ENCODE measurements at regions not wholly inside any gene's neighbourhood (a gene's known extent, or its start where the extent isn't known, plus 50 kb on each side); places are given as distances from the start of the nearest gene placed in this dataset.

GRCh38 chr12:13769966-13770365 lies 211.4 kb downstream of the GRIN2B start:
- H3K27ac ChIP-seq (ENCODE audit: low read length), result no peak overlapping the region
- H3K9me3 ChIP-seq (ENCODE audit: control insufficient read depth in 2 of 2, low read length in 2 of 2), result no peaks in the 10 kb centered on the region
- no peak overlapping the region for H3K4me3 ChIP-seq (ENCODE audit: low read length in 2 of 2)
- H3K9ac ChIP-seq (ENCODE audit: low read length in 2 of 2), result no peak overlapping the region
- no peaks in the 10 kb centered on the region for H3K4me1 ChIP-seq (ENCODE audit: control insufficient read depth, insufficient read depth, low read length)
- H3K27me3 ChIP-seq (ENCODE audit: control insufficient read depth in 1 of 2, insufficient read depth in 2 of 2, low read length in 2 of 2), result no peaks in the 10 kb centered on the region
- H3K36me3 ChIP-seq (ENCODE audit: control insufficient read depth in 2 of 2, insufficient read depth in 2 of 2, low read length in 2 of 2), result no peaks in the 10 kb centered on the region

GRCh38 chr12:13769273-13769672 lies 212.1 kb downstream of the GRIN2B start:
- Histone ChIP-seq H3K4me3 (ENCODE audit: low read length in 2 of 2) (no peak overlapping the region), H3K36me3 (ENCODE audit: control insufficient read depth in 2 of 2, insufficient read depth in 2 of 2, low read length in 2 of 2) (no peaks in the 10 kb centered on the region), H3K4me1 (ENCODE audit: control insufficient read depth, insufficient read depth, low read length) (no peaks in the 10 kb centered on the region), H3K27me3 (ENCODE audit: control insufficient read depth in 1 of 2, insufficient read depth in 2 of 2, low read length in 2 of 2) (no peaks in the 10 kb centered on the region), H3K9me3 (ENCODE audit: control insufficient read depth in 2 of 2, low read length in 2 of 2) (no peaks in the 10 kb centered on the region), H3K9ac (ENCODE audit: low read length in 2 of 2) (no peak overlapping the region), H3K27ac (ENCODE audit: low read length) (no peak overlapping the region)

GRCh38 chr12:13764748-13765147 lies 216.7 kb downstream of the GRIN2B start:
- H3K27ac ChIP-seq (ENCODE audit: low read length), result no peak overlapping the region
- no peaks in the 10 kb centered on the region for H3K27me3 ChIP-seq (ENCODE audit: control insufficient read depth in 1 of 2, insufficient read depth in 2 of 2, low read length in 2 of 2)
- no peaks in the 10 kb centered on the region for H3K4me1 ChIP-seq (ENCODE audit: control insufficient read depth, insufficient read depth, low read length)
- no peak overlapping the region for H3K9ac ChIP-seq (ENCODE audit: low read length in 2 of 2)
- H3K36me3 ChIP-seq (ENCODE audit: control insufficient read depth in 2 of 2, insufficient read depth in 2 of 2, low read length in 2 of 2), result no peaks in the 10 kb centered on the region
- no peaks in the 10 kb centered on the region for H3K9me3 ChIP-seq (ENCODE audit: control insufficient read depth in 2 of 2, low read length in 2 of 2)
- no peak overlapping the region for H3K4me3 ChIP-seq (ENCODE audit: low read length in 2 of 2)

GRCh38 chr12:13749389-13749788 lies 232.0 kb downstream of the GRIN2B start:
- no peak overlapping the region for H3K9ac ChIP-seq (ENCODE audit: low read length in 2 of 2)
- H3K27ac ChIP-seq (ENCODE audit: low read length), result no peak overlapping the region
- no peaks in the 10 kb centered on the region for H3K4me1 ChIP-seq (ENCODE audit: control insufficient read depth, insufficient read depth, low read length)
- peaks cover 0 to 4% of the 10 kb centered on the region in 2 donors for H3K27me3 ChIP-seq (ENCODE audit: control insufficient read depth in 1 of 2, insufficient read depth in 2 of 2, low read length in 2 of 2)
- no peak overlapping the region for H3K4me3 ChIP-seq (ENCODE audit: low read length in 2 of 2)
- no peaks in the 10 kb centered on the region for H3K36me3 ChIP-seq (ENCODE audit: control insufficient read depth in 2 of 2, insufficient read depth in 2 of 2, low read length in 2 of 2)
- no peaks in the 10 kb centered on the region for H3K9me3 ChIP-seq (ENCODE audit: control insufficient read depth in 2 of 2, low read length in 2 of 2)

- Histone ChIP-seq H3K9ac (ENCODE audit: low read length in 2 of 2) (no peak overlapping the region), H3K27ac (ENCODE audit: low read length) (no peak overlapping the region), H3K9me3 (ENCODE audit: control insufficient read depth in 2 of 2, low read length in 2 of 2) (no peaks in the 10 kb centered on the region), H3K4me1 (ENCODE audit: control insufficient read depth, insufficient read depth, low read length) (no peaks in the 10 kb centered on the region), H3K27me3 (ENCODE audit: control insufficient read depth in 1 of 2, insufficient read depth in 2 of 2, low read length in 2 of 2) (peaks cover 0 to 4% of the 10 kb centered on the region in 2 donors), H3K36me3 (ENCODE audit: control insufficient read depth in 2 of 2, insufficient read depth in 2 of 2, low read length in 2 of 2) (no peaks in the 10 kb centered on the region), H3K4me3 (ENCODE audit: low read length in 2 of 2) (no peak overlapping the region)
These were observed 236.1 kb downstream of the GRIN2B start for GRCh38 chr12:13745111-13745860.

- Histone ChIP-seq H3K9me3 (ENCODE audit: control insufficient read depth in 2 of 2, low read length in 2 of 2) (no peaks in the 10 kb centered on the region), H3K27me3 (ENCODE audit: control insufficient read depth in 1 of 2, insufficient read depth in 2 of 2, low read length in 2 of 2) (peaks cover 0 to 2% of the 10 kb centered on the region in 2 donors), H3K4me3 (ENCODE audit: low read length in 2 of 2) (no peak overlapping the region), H3K9ac (ENCODE audit: low read length in 2 of 2) (no peak overlapping the region), H3K27ac (ENCODE audit: low read length) (no peak overlapping the region), H3K4me1 (ENCODE audit: control insufficient read depth, insufficient read depth, low read length) (no peaks in the 10 kb centered on the region), H3K36me3 (ENCODE audit: control insufficient read depth in 2 of 2, insufficient read depth in 2 of 2, low read length in 2 of 2) (no peaks in the 10 kb centered on the region)
These were observed 236.8 kb downstream of the GRIN2B start for GRCh38 chr12:13744561-13744960.

- Histone ChIP-seq H3K27me3 (ENCODE audit: control insufficient read depth in 1 of 2, insufficient read depth in 2 of 2, low read length in 2 of 2) (peaks cover 0 to 2% of the 10 kb centered on the region in 2 donors), H3K4me1 (ENCODE audit: control insufficient read depth, insufficient read depth, low read length) (no peaks in the 10 kb centered on the region), H3K36me3 (ENCODE audit: control insufficient read depth in 2 of 2, insufficient read depth in 2 of 2, low read length in 2 of 2) (no peaks in the 10 kb centered on the region), H3K9me3 (ENCODE audit: control insufficient read depth in 2 of 2, low read length in 2 of 2) (no peaks in the 10 kb centered on the region), H3K27ac (ENCODE audit: low read length) (no peak overlapping the region), H3K9ac (ENCODE audit: low read length in 2 of 2) (no peak overlapping the region), H3K4me3 (ENCODE audit: low read length in 2 of 2) (no peak overlapping the region)
These were observed 241.3 kb downstream of the GRIN2B start for GRCh38 chr12:13740149-13740545.

GRCh38 chr12:13735734-13736133 lies 245.7 kb downstream of the GRIN2B start:
- Histone ChIP-seq H3K27ac (ENCODE audit: low read length) (no peak overlapping the region), H3K4me3 (ENCODE audit: low read length in 2 of 2) (no peak overlapping the region), H3K27me3 (ENCODE audit: control insufficient read depth in 1 of 2, insufficient read depth in 2 of 2, low read length in 2 of 2) (no peaks in the 10 kb centered on the region), H3K36me3 (ENCODE audit: control insufficient read depth in 2 of 2, insufficient read depth in 2 of 2, low read length in 2 of 2) (no peaks in the 10 kb centered on the region), H3K9ac (ENCODE audit: low read length in 2 of 2) (no peak overlapping the region), H3K9me3 (ENCODE audit: control insufficient read depth in 2 of 2, low read length in 2 of 2) (no peaks in the 10 kb centered on the region), H3K4me1 (ENCODE audit: control insufficient read depth, insufficient read depth, low read length) (no peaks in the 10 kb centered on the region)

GRCh38 chr12:13734584-13735152 lies 246.7 kb downstream of the GRIN2B start:
- H3K27ac ChIP-seq (ENCODE audit: low read length), result no peak overlapping the region
- no peaks in the 10 kb centered on the region for H3K36me3 ChIP-seq (ENCODE audit: control insufficient read depth in 2 of 2, insufficient read depth in 2 of 2, low read length in 2 of 2)
- H3K9me3 ChIP-seq (ENCODE audit: control insufficient read depth in 2 of 2, low read length in 2 of 2), result no peaks in the 10 kb centered on the region
- no peak overlapping the region for H3K9ac ChIP-seq (ENCODE audit: low read length in 2 of 2)
- no peaks in the 10 kb centered on the region for H3K27me3 ChIP-seq (ENCODE audit: control insufficient read depth in 1 of 2, insufficient read depth in 2 of 2, low read length in 2 of 2)
- no peak overlapping the region for H3K4me3 ChIP-seq (ENCODE audit: low read length in 2 of 2)
- H3K4me1 ChIP-seq (ENCODE audit: control insufficient read depth, insufficient read depth, low read length), result no peaks in the 10 kb centered on the region

- H3K36me3 ChIP-seq (ENCODE audit: control insufficient read depth in 2 of 2, insufficient read depth in 2 of 2, low read length in 2 of 2), result no peaks in the 10 kb centered on the region
- no peaks in the 10 kb centered on the region for H3K9me3 ChIP-seq (ENCODE audit: control insufficient read depth in 2 of 2, low read length in 2 of 2)
- H3K4me3 ChIP-seq (ENCODE audit: low read length in 2 of 2), result no peak overlapping the region
- peaks cover 0 to 2% of the 10 kb centered on the region in 2 donors for H3K27me3 ChIP-seq (ENCODE audit: control insufficient read depth in 1 of 2, insufficient read depth in 2 of 2, low read length in 2 of 2)
- no peak overlapping the region for H3K9ac ChIP-seq (ENCODE audit: low read length in 2 of 2)
- H3K27ac ChIP-seq (ENCODE audit: low read length), result no peak overlapping the region
- H3K4me1 ChIP-seq (ENCODE audit: control insufficient read depth, insufficient read depth, low read length), result no peaks in the 10 kb centered on the region
These were observed 253.7 kb downstream of the GRIN2B start for GRCh38 chr12:13727707-13728195.

GRCh38 chr12:13725049-13725448 lies 256.4 kb downstream of the GRIN2B start:
- H3K27me3 ChIP-seq (ENCODE audit: control insufficient read depth in 1 of 2, insufficient read depth in 2 of 2, low read length in 2 of 2), result peaks cover 0 to 2% of the 10 kb centered on the region in 2 donors
- H3K36me3 ChIP-seq (ENCODE audit: control insufficient read depth in 2 of 2, insufficient read depth in 2 of 2, low read length in 2 of 2), result no peaks in the 10 kb centered on the region
- H3K9ac ChIP-seq (ENCODE audit: low read length in 2 of 2), result no peak overlapping the region
- H3K9me3 ChIP-seq (ENCODE audit: control insufficient read depth in 2 of 2, low read length in 2 of 2), result no peaks in the 10 kb centered on the region
- no peaks in the 10 kb centered on the region for H3K4me1 ChIP-seq (ENCODE audit: control insufficient read depth, insufficient read depth, low read length)
- H3K27ac ChIP-seq (ENCODE audit: low read length), result no peak overlapping the region
- H3K4me3 ChIP-seq (ENCODE audit: low read length in 2 of 2), result no peak overlapping the region
